HCT116 (cell line): ENCODE measurements at regions not wholly inside any gene's neighbourhood (a gene's known extent, or its start where the extent isn't known, plus 50 kb on each side); places are given as distances from the start of the nearest gene placed in this dataset.

Source experiments
- ATAC-seq: fragments of 200-7000 bp; cut with Tn5 transposase; 2 replicates; pipeline ENCODE4 v1.9.1; 2020; ENCODE audit warnings: mild to moderate bottlenecking, moderate library complexity
- BruUV-seq: library from RNA; stranded (reverse); fragments of 400-500 nt; replicated peaks from 2 replicates; lab custom pipeline; 2021; lab: Mats Ljungman, UMichigan
- CTCF ChIA-PET: fragments of 300-600 bp; sonication (Branson Sonifier 250); formaldehyde crosslinking; loops from one replicate; lab custom pipeline; 2021; ENCODE audit warnings: antibody characterized with exemption; lab: Charles Lee
- POLR2A ChIA-PET: fragments of 300-600, 350-600 bp; sonication (Branson Sonifier 250); formaldehyde crosslinking; loops from one replicate; lab custom pipeline; 2021; ENCODE audit warnings: antibody characterized with exemption; lab: Charles Lee
- RAD21 ChIA-PET, 2 experiments: fragments of 300-600 bp; sonication (Branson Sonifier 250); formaldehyde crosslinking; loops; one replicate each; lab custom pipeline; 2023; ENCODE audit warnings: low total read pairs in 2 of 2; ENCODE audit not compliant: uncharacterized antibody in 2 of 2, unreplicated experiment in 2 of 2, low non-redundant PET in 1 of 2; lab: Charles Lee
- DNase-seq: peaks from one replicate; pipeline ENCODE4 v3.0.0-alpha.2; 2010; ENCODE audit warnings: low read depth, low spot score
- H2AFZ ChIP-seq: fragments of 200-600 bp; shearing (Covaris generic), sonication (generic); 2 replicates; pipeline ENCODE4 v1.6.1; 2017; ENCODE audit warnings: low read depth, mixed run types, mixed read lengths, antibody characterized with exemption, low read length; ENCODE audit not compliant: poor library complexity, severe bottlenecking
- H3K27ac ChIP-seq: 2 replicates; pipeline ENCODE4 v1.5.1; 2012; ENCODE audit warnings: low read depth, low read length
- H3K27me3 ChIP-seq: fragments of 200-600 bp; sonication (generic); 2 replicates; pipeline ENCODE4 v1.6.1; 2016; ENCODE audit warnings: mixed run types, low read length, mixed read lengths; ENCODE audit not compliant: insufficient read depth
- H3K36me3 ChIP-seq, 2 experiments: fragments of 200-500 bp in 1 of 2; fragments of 200-600 bp in 1 of 2; sonication (Bioruptor generic) in 1 of 2; sonication (generic) in 1 of 2; 2 replicates each; pipeline versions ENCODE4 v1.5.1 to v1.6.1; 2014 to 2016; ENCODE audit warnings: low read length in 2 of 2, inconsistent platforms in 1 of 2, mixed read lengths in 1 of 2, mixed run types in 1 of 2; ENCODE audit not compliant: insufficient read depth in 2 of 2, control insufficient read depth in 1 of 2
- H3K4me1 ChIP-seq, 2 experiments: fragments of 200-600 bp in 1 of 2; sonication (generic) in 1 of 2; 2 replicates each; pipeline versions ENCODE4 v1.5.1 to v1.6.1; 2012 to 2017; ENCODE audit warnings: low read length in 2 of 2, inconsistent platforms in 1 of 2, mild to moderate bottlenecking in 1 of 2, mixed read lengths in 1 of 2, mixed run types in 1 of 2, moderate library complexity in 1 of 2; ENCODE audit not compliant: insufficient read depth in 2 of 2, control insufficient read depth in 1 of 2
- H3K4me2 ChIP-seq: fragments of 200-600 bp; sonication (generic); 2 replicates; pipeline ENCODE4 v1.6.1; 2017; ENCODE audit warnings: mixed run types, low read length, mixed read lengths
- H3K4me3 ChIP-seq, 2 experiments: fragments of 200-600 bp in 1 of 2; sonication (generic) in 1 of 2; replicated peaks in 1 of 2; 2 replicates each; pipeline ENCODE4 v1.5.1; 2011 to 2016; ENCODE audit warnings: low read length in 2 of 2, control low read depth in 1 of 2, low read depth in 1 of 2, mild to moderate bottlenecking in 1 of 2, mixed read lengths in 1 of 2, mixed run types in 1 of 2
- H3K79me2 ChIP-seq: fragments of 200-600 bp; sonication (generic); 2 replicates; pipeline ENCODE4 v1.6.1; 2017; ENCODE audit warnings: mild to moderate bottlenecking, mixed run types, low read length, moderate library complexity, mixed read lengths; ENCODE audit not compliant: insufficient read depth
- H3K9ac ChIP-seq: fragments of 200-600 bp; sonication (generic); 2 replicates; pipeline ENCODE4 v1.6.1; 2016; ENCODE audit warnings: low read length, mixed read lengths
- H3K9me2 ChIP-seq: fragments of 200-600 bp; sonication (generic), shearing (Covaris generic); 2 replicates; pipeline ENCODE4 v1.6.1; 2017; ENCODE audit warnings: mixed run types, mild to moderate bottlenecking, moderate library complexity; ENCODE audit not compliant: insufficient read depth
- H3K9me3 ChIP-seq, 2 experiments: fragments of 200-500 bp in 1 of 2; fragments of 200-600 bp in 1 of 2; sonication (Bioruptor generic) in 1 of 2; sonication (generic) in 1 of 2; 2 replicates each; pipeline ENCODE4 v1.6.1; 2014 to 2017; ENCODE audit warnings: low read length in 2 of 2, mixed read lengths in 2 of 2, inconsistent platforms in 1 of 2, low read depth in 1 of 2, mild to moderate bottlenecking in 1 of 2, mixed run types in 1 of 2, moderate library complexity in 1 of 2; ENCODE audit not compliant: control insufficient read depth in 1 of 2, insufficient read depth in 1 of 2
- H4K20me1 ChIP-seq: fragments of 200-600 bp; sonication (generic), shearing (Covaris generic); 2 replicates; pipeline ENCODE4 v1.6.1; 2017; ENCODE audit warnings: mixed run types, mild to moderate bottlenecking, moderate library complexity; ENCODE audit not compliant: insufficient read depth
- CEBPB ChIP-seq: IDR thresholded peaks from 2 replicates; pipeline ENCODE4 v1.6.1; 2012; ENCODE audit warnings: low read depth
- ELF1 ChIP-seq: IDR thresholded peaks from 2 replicates; pipeline ENCODE4 v1.6.1; 2012; ENCODE audit warnings: low read depth, borderline replicate concordance
- EZH2phosphoT487 ChIP-seq: fragments of 200-600 bp; IDR thresholded peaks from 2 replicates; pipeline ENCODE4 v1.6.1; 2018; ENCODE audit warnings: antibody characterized with exemption, borderline replicate concordance
- FOSL1 ChIP-seq: IDR thresholded peaks from 2 replicates; pipeline ENCODE4 v1.6.1; 2012; ENCODE audit warnings: low read depth
- JUND ChIP-seq: IDR thresholded peaks from 2 replicates; pipeline ENCODE4 v1.6.1; 2012
- POLR2A ChIP-seq: IDR thresholded peaks from 2 replicates; pipeline ENCODE4 v1.7.0; 2011; ENCODE audit warnings: borderline replicate concordance; ENCODE audit not compliant: insufficient read depth, insufficient read length; ENCODE audit errors: extremely low read depth
- SIN3A ChIP-seq: IDR thresholded peaks from 2 replicates; pipeline ENCODE4 v1.6.1; 2012; ENCODE audit warnings: low read depth
- TCF7L2 ChIP-seq: IDR thresholded peaks from 2 replicates; pipeline ENCODE4 v1.7.0; 2011; ENCODE audit warnings: borderline replicate concordance, inconsistent platforms; ENCODE audit not compliant: insufficient read depth, insufficient read length; ENCODE audit errors: extremely low read depth
- ZNF274 ChIP-seq: fragments of 200-500 bp; sonication (Bioruptor generic); IDR thresholded peaks from 2 replicates; pipeline ENCODE4 v1.6.1; 2014; ENCODE audit warnings: mild to moderate bottlenecking, low read depth, low read length, inconsistent platforms
- intact Hi-C: fragments of 100-400 bp; cut with micrococcal nuclease; formaldehyde crosslinking; loops from 2 replicates; pipeline ENCODE4 v1.10.0; 2022
- TF ChIP-seq, protein P1 (sequence below): IDR thresholded peaks from 2 replicates; pipeline ENCODE4 v1.6.1; 2012
- TF ChIP-seq, protein P2 (sequence below): IDR thresholded peaks from 2 replicates; pipeline ENCODE4 v1.6.1; 2012; ENCODE audit warnings: low read depth
- TF ChIP-seq, protein P3 (sequence below): IDR thresholded peaks from 2 replicates; pipeline ENCODE4 v1.6.1; 2011; ENCODE audit warnings: mild to moderate bottlenecking, low read length, moderate library complexity; ENCODE audit not compliant: insufficient replicate concordance; ENCODE audit errors: extremely low read depth

DNA sequence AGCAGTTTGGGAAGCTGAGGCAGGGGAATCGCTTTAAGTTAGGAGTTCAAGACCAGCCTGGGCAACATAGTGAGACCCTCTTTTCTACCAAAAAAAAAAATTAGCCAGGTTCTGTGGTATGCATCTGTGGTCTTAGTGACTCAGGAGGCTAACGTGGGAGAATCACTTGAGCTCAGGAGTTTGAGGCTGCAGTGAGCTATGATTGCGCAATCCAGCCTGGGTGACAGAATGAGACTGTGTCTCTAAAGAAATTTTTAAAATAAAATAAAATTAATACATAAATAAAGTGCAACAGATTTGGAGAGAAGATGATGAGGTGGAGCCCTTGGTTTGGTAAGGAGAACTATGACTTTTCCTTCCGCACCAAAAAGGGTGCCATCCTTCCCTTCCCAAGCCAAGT, 436.9 kb downstream of the NLGN4X start:
- Histone ChIP-seq H3K9ac (no peak overlapping the region), H4K20me1 (no peaks in the 10 kb centered on the region), H2AFZ (no peak overlapping the region), H3K9me3 (no peaks in the 10 kb centered on the region), H3K4me2 (no peak overlapping the region), H3K27me3 (no peaks in the 10 kb centered on the region), H3K4me3 (no peak overlapping the region), H3K36me3 (no peaks in the 10 kb centered on the region), H3K79me2 (no peaks in the 10 kb centered on the region), H3K27ac (no peak overlapping the region), H3K9me2 (no peaks in the 10 kb centered on the region), H3K4me1 (no peaks in the 10 kb centered on the region)
- intact Hi-C loops = no loop called here
- ChIA-PET RAD21 (no interaction called here), POLR2A (no interaction called here)
- no peak for DNase-seq
- no TSS peak for BruUV-seq
- ATAC-seq = no peak
- TF ChIP-seq, protein P1, sequence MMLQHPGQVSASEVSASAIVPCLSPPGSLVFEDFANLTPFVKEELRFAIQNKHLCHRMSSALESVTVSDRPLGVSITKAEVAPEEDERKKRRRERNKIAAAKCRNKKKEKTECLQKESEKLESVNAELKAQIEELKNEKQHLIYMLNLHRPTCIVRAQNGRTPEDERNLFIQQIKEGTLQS = no peak
- TF ChIP-seq ZNF274 (no peak), SIN3A (no peak), EZH2phosphoT487 (no peak), ELF1 (no peak), JUND (no peak), CEBPB (no peak), POLR2A (no peak), TCF7L2 (no peak), FOSL1 (no peak)
- TF ChIP-seq, protein P2, sequence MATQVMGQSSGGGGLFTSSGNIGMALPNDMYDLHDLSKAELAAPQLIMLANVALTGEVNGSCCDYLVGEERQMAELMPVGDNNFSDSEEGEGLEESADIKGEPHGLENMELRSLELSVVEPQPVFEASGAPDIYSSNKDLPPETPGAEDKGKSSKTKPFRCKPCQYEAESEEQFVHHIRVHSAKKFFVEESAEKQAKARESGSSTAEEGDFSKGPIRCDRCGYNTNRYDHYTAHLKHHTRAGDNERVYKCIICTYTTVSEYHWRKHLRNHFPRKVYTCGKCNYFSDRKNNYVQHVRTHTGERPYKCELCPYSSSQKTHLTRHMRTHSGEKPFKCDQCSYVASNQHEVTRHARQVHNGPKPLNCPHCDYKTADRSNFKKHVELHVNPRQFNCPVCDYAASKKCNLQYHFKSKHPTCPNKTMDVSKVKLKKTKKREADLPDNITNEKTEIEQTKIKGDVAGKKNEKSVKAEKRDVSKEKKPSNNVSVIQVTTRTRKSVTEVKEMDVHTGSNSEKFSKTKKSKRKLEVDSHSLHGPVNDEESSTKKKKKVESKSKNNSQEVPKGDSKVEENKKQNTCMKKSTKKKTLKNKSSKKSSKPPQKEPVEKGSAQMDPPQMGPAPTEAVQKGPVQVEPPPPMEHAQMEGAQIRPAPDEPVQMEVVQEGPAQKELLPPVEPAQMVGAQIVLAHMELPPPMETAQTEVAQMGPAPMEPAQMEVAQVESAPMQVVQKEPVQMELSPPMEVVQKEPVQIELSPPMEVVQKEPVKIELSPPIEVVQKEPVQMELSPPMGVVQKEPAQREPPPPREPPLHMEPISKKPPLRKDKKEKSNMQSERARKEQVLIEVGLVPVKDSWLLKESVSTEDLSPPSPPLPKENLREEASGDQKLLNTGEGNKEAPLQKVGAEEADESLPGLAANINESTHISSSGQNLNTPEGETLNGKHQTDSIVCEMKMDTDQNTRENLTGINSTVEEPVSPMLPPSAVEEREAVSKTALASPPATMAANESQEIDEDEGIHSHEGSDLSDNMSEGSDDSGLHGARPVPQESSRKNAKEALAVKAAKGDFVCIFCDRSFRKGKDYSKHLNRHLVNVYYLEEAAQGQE = no peak
- TF ChIP-seq, protein P3, sequence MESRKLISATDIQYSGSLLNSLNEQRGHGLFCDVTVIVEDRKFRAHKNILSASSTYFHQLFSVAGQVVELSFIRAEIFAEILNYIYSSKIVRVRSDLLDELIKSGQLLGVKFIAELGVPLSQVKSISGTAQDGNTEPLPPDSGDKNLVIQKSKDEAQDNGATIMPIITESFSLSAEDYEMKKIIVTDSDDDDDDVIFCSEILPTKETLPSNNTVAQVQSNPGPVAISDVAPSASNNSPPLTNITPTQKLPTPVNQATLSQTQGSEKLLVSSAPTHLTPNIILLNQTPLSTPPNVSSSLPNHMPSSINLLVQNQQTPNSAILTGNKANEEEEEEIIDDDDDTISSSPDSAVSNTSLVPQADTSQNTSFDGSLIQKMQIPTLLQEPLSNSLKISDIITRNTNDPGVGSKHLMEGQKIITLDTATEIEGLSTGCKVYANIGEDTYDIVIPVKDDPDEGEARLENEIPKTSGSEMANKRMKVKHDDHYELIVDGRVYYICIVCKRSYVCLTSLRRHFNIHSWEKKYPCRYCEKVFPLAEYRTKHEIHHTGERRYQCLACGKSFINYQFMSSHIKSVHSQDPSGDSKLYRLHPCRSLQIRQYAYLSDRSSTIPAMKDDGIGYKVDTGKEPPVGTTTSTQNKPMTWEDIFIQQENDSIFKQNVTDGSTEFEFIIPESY = no peak
- TF ChIP-seq, all 23 proteins: peak for 0
- CTCF ChIA-PET = no interaction called here
